ENCODE measurements at regions not wholly inside any gene's neighbourhood (a gene's known extent, or its start where the extent isn't known, plus 50 kb on each side); places are given as distances from the start of the nearest gene placed in this dataset.

- BruUV-seq (replicated peaks), result no TSS peak
- no peak for DNase-seq (ENCODE audit: unreplicated experiment)
- POLR2A ChIA-PET, result no interaction called here
- intact Hi-C loops (cut with micrococcal nuclease), result no loop called here
- Mint-ChIP-seq H3K4me1 (ENCODE audit: insufficient read depth, unreplicated experiment) (no peaks in the 10 kb centered on the region), H3K27ac (ENCODE audit: low read depth, unreplicated experiment) (no peak overlapping the region), H3K4me3 (ENCODE audit: unreplicated experiment) (no peak overlapping the region), H3K27me3 (ENCODE audit: insufficient read depth, unreplicated experiment) (no peaks in the 10 kb centered on the region), H3K36me3 (ENCODE audit: insufficient read depth, unreplicated experiment) (no peaks in the 10 kb centered on the region), H3K9me3 (ENCODE audit: unreplicated experiment) (no peaks in the 10 kb centered on the region)
- TF ChIP-seq, protein P1, sequence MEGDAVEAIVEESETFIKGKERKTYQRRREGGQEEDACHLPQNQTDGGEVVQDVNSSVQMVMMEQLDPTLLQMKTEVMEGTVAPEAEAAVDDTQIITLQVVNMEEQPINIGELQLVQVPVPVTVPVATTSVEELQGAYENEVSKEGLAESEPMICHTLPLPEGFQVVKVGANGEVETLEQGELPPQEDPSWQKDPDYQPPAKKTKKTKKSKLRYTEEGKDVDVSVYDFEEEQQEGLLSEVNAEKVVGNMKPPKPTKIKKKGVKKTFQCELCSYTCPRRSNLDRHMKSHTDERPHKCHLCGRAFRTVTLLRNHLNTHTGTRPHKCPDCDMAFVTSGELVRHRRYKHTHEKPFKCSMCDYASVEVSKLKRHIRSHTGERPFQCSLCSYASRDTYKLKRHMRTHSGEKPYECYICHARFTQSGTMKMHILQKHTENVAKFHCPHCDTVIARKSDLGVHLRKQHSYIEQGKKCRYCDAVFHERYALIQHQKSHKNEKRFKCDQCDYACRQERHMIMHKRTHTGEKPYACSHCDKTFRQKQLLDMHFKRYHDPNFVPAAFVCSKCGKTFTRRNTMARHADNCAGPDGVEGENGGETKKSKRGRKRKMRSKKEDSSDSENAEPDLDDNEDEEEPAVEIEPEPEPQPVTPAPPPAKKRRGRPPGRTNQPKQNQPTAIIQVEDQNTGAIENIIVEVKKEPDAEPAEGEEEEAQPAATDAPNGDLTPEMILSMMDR (IDR thresholded peaks at IDR 0.05; ENCODE audit: unreplicated experiment), result no peak
- CTCF ChIA-PET, result no interaction called here
Observed at GRCh38 chr2:147471126-147471525, 373.7 kb upstream of the ACVR2A start.

GRCh38 chr2:147469471-147469870, 375.4 kb upstream of the ACVR2A start:
- Mint-ChIP-seq H3K27ac (ENCODE audit: low read depth, unreplicated experiment) (no peak overlapping the region), H3K4me1 (ENCODE audit: insufficient read depth, unreplicated experiment) (no peaks in the 10 kb centered on the region), H3K9me3 (ENCODE audit: unreplicated experiment) (no peaks in the 10 kb centered on the region), H3K27me3 (ENCODE audit: insufficient read depth, unreplicated experiment) (no peaks in the 10 kb centered on the region), H3K36me3 (ENCODE audit: insufficient read depth, unreplicated experiment) (no peaks in the 10 kb centered on the region), H3K4me3 (ENCODE audit: unreplicated experiment) (no peak overlapping the region)
- ChIA-PET POLR2A (no interaction called here), CTCF (interaction anchor here (0.6 kb wide), 1 partner anchor 11 kb away, joined by 3 read pairs; no protein-coding TSS in a partner anchor)
- intact Hi-C loops (cut with micrococcal nuclease), result no loop called here
- DNase-seq (ENCODE audit: unreplicated experiment), result no peak
- no TSS peak for BruUV-seq (replicated peaks)
- TF ChIP-seq, protein P1 (IDR thresholded peaks at IDR 0.05; ENCODE audit: unreplicated experiment), result no peak

DNA sequence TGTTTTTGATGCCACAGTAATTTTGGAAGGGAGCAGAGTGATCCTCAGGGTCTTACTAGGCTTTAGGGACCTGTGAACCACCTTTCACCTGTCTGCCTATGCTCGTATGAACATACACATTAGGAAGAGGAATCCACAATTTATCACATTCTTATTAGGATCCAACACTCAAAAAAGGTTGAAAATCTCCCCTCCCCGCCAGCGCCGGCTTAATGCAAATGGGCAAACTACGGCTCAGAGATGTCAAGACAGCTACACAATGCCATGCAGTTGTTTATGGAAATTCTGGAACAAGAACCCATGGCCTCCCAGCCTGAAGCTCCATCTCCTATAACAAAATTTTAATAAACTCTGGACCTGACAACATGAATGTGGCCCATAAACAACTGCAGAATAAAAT, 375.9 kb upstream of the ACVR2A start:
- no peaks in the 10 kb centered on the region for H3K27me3 Mint-ChIP-seq (ENCODE audit: insufficient read depth, unreplicated experiment)
- no peak overlapping the region for H3K27ac Mint-ChIP-seq (ENCODE audit: low read depth, unreplicated experiment)
- no TSS peak for BruUV-seq (replicated peaks)
- no peaks in the 10 kb centered on the region for H3K4me1 Mint-ChIP-seq (ENCODE audit: insufficient read depth, unreplicated experiment)
- no peaks in the 10 kb centered on the region for H3K9me3 Mint-ChIP-seq (ENCODE audit: unreplicated experiment)
- ChIA-PET CTCF (no interaction called here), POLR2A (no interaction called here)
- intact Hi-C loops (cut with micrococcal nuclease), result no loop called here
- no peak for DNase-seq (ENCODE audit: unreplicated experiment)
- no peak overlapping the region for H3K4me3 Mint-ChIP-seq (ENCODE audit: unreplicated experiment)
- H3K36me3 Mint-ChIP-seq (ENCODE audit: insufficient read depth, unreplicated experiment), result no peaks in the 10 kb centered on the region
- TF ChIP-seq, protein P1 (IDR thresholded peaks at IDR 0.05; ENCODE audit: unreplicated experiment), result no peak

GRCh38 chr2:147468349-147468748, 376.5 kb upstream of the ACVR2A start:
- DNase-seq (ENCODE audit: unreplicated experiment), result no peak
- Mint-ChIP-seq H3K36me3 (ENCODE audit: insufficient read depth, unreplicated experiment) (no peaks in the 10 kb centered on the region), H3K9me3 (ENCODE audit: unreplicated experiment) (no peaks in the 10 kb centered on the region), H3K27ac (ENCODE audit: low read depth, unreplicated experiment) (no peak overlapping the region), H3K4me1 (ENCODE audit: insufficient read depth, unreplicated experiment) (no peaks in the 10 kb centered on the region), H3K4me3 (ENCODE audit: unreplicated experiment) (no peak overlapping the region), H3K27me3 (ENCODE audit: insufficient read depth, unreplicated experiment) (no peaks in the 10 kb centered on the region)
- CTCF ChIA-PET, result no interaction called here
- BruUV-seq (replicated peaks), result no TSS peak
- intact Hi-C loops (cut with micrococcal nuclease), result no loop called here
- POLR2A ChIA-PET, result no interaction called here
- TF ChIP-seq, protein P1 (IDR thresholded peaks at IDR 0.05; ENCODE audit: unreplicated experiment), result no peak

All from MCF 10A (cell line).